AG04449 (cell line): ENCODE measurements at regions not wholly inside any gene's neighbourhood (a gene's known extent, or its start where the extent isn't known, plus 50 kb on each side); places are given as distances from the start of the nearest gene placed in this dataset.

Source experiments
- CTCF ChIA-PET: fragments of 350-600 bp; formaldehyde crosslinking; extraction: SDS; loops from one replicate; lab custom pipeline; 2021; ENCODE audit warnings: antibody characterized with exemption; lab: Yijun Ruan, JAX
- POLR2A ChIA-PET: fragments of 400-600, 350-600 bp; formaldehyde crosslinking; extraction: SDS; loops from one replicate; lab custom pipeline; 2020; ENCODE audit warnings: antibody characterized with exemption, inconsistent platforms; lab: Yijun Ruan, JAX
- DNase-seq: peaks from one replicate; pipeline ENCODE4 v3.0.0-alpha.2; 2010; ENCODE audit warnings: low read depth, low spot score
- H3K4me3 ChIP-seq: 2 replicates; pipeline ENCODE4 v1.5.1; 2011; ENCODE audit warnings: low read depth, mild to moderate bottlenecking, control low read depth, low read length
- CTCF ChIP-seq: IDR thresholded peaks from one replicate; pipeline ENCODE4 v1.5.1; 2011; ENCODE audit warnings: mild to moderate bottlenecking, moderate library complexity, low read length, control low read depth, inconsistent platforms; ENCODE audit not compliant: insufficient read depth; ENCODE audit errors: missing control alignments

DNA sequence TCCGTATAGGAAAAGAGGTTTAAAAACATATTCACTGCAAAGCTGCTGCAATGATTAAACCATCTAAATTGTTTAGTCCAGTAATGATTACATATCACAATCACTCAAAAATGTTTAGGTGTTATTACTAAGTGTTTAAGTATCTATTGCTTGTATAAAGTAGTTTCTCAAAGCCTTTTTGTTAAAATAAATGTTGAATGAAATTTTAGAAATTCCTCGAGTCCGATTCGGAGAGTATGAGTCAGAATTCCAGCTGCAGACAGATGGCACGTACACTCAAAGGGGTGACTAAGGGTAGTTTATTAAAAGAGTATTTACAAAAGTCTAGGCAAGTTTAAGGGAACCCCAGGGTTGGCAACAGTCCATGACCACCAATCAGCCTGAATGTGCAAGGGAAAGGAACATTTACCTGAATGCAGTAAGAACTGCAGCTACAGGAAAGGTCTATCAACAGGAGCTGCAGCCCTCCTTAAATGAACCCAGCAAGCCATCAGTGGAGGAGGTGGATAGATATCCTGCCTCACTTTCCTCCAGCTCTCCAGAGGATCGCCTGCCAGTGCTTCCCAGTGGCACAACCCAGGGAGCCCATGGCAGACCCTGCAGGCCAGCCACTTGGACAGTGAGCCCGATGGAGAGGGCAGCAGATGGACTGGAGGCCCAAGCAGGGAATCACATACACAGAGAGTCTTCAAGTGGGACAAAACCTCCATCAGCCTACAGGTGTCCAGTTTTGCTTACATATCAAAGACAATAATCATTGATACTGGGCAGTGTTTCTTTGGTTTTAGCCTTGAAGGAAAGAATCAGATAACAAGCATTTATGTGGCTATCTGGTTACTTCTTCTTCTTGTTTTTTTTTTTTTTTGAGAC lies 92.1 kb upstream of the SLC44A3 start:
- ChIA-PET CTCF (no interaction called here), POLR2A (interaction anchor here (1.0 to 1.6 kb wide), 2 partner anchors 14 to 56 kb away, joined by 3 to 7 read pairs; no protein-coding TSS in a partner anchor)
- TF ChIP-seq CTCF: no peak
- no peak overlapping the region for H3K4me3 ChIP-seq
- peak; percentile 86 for DNase-seq

- ChIA-PET CTCF (no interaction called here), POLR2A (interaction anchor here (1.0 to 1.6 kb wide), 2 partner anchors 13 to 57 kb away, joined by 3 to 7 read pairs; no protein-coding TSS in a partner anchor)
- no peak for DNase-seq
- TF ChIP-seq CTCF: no peak
- no peak overlapping the region for H3K4me3 ChIP-seq
Measured at GRCh38 chr1:94726981-94727685, 93.0 kb upstream of the SLC44A3 start.

DNA sequence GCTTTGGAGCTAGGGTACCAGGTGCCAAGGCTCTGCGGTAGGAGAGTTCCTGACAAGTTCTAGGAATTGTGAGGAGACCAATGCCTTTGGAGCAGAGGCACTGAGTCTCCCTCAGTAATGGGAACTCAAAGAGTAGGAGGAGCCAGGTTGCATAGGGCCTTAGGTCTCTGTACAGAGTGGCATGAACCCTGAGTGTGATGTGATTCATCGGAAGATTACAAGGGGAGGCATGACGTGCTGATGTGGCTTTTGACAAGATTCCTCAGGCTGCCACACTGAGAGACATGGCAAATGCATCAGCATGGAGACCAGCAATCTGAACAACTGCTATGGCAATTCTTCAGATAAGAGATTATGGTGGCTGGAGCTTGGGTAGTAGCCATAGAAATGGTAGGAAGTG lies 94.6 kb upstream of the SLC44A3 start:
- no peak overlapping the region for H3K4me3 ChIP-seq
- TF ChIP-seq CTCF: no peak
- CTCF ChIA-PET: no interaction called here

GRCh38 chr1:94723894-94724293 lies 96.3 kb upstream of the SLC44A3 start:
- ChIA-PET POLR2A (interaction anchor here (0.5 kb wide), 1 partner anchor 42 kb away, joined by 3 read pairs; no protein-coding TSS in a partner anchor), CTCF (interaction anchor here (0.6 to 1.3 kb wide), 2 partner anchors 23 to 181 kb away, joined by 3 to 4 read pairs; no protein-coding TSS in a partner anchor)
- DNase-seq: no peak
- TF ChIP-seq CTCF: no peak
- no peak overlapping the region for H3K4me3 ChIP-seq

More for the DNA sequence above, 94.6 kb upstream of the SLC44A3 start:
- POLR2A ChIA-PET: interaction anchor here (0.6 kb wide), 1 partner anchor 181 kb away, joined by 3 read pairs; no protein-coding TSS in a partner anchor
- no peak for DNase-seq

DNA sequence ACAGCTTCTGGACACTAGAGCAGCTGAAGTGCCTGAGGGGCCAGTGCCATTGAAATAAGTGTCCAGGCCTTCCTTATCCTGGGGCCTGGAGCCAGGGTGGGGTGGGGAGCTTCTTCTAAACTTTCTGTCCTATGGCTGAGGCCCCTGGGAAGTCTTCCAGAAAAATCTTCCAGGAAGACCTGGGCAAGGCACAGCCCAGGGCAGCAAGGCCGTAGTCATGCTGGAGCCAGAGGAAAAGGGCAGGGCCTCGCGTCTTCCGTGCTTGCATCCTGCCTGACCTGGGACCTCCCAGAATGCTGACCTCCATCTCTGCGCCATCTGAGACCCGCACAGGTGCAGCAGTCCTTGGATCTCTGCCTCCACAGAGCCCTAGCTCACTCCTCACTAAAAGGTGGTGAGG lies 96.7 kb upstream of the SLC44A3 start:
- CTCF ChIA-PET: interaction anchor here (0.6 to 1.3 kb wide), 2 partner anchors 23 to 181 kb away, joined by 3 to 4 read pairs; no protein-coding TSS in a partner anchor
- DNase-seq: no peak
- POLR2A ChIA-PET: interaction anchor here (0.5 kb wide), 1 partner anchor 42 kb away, joined by 3 read pairs; no protein-coding TSS in a partner anchor
- H3K4me3 ChIP-seq: no peak overlapping the region
- no peak for TF ChIP-seq CTCF

DNA sequence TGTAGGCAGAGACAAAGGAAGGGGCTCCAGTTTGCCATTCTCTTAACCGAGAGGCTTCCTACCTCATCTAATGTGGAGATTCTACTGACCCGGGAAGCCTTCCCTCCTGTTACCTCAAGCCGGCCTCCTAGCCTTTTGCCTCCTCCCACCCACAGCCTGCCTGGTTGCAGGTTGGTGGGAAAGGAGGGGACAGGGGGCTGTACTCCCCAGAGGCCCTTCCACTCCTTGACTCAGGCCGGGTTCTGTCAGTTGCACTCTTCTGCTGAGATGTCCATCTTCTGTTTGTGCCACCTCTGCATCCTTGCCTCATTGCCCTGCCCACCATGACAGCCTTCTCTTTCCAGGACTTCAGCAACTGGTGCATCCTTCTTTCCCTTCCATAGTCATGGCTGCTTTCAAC lies 98.0 kb upstream of the SLC44A3 start:
- no peak overlapping the region for H3K4me3 ChIP-seq
- ChIA-PET POLR2A (no interaction called here), CTCF (no interaction called here)
- DNase-seq: no peak
- TF ChIP-seq CTCF: no peak
